ENCODE measurements at regions not wholly inside any gene's neighbourhood (a gene's known extent, or its start where the extent isn't known, plus 50 kb on each side); places are given as distances from the start of the nearest gene placed in this dataset.

DNA sequence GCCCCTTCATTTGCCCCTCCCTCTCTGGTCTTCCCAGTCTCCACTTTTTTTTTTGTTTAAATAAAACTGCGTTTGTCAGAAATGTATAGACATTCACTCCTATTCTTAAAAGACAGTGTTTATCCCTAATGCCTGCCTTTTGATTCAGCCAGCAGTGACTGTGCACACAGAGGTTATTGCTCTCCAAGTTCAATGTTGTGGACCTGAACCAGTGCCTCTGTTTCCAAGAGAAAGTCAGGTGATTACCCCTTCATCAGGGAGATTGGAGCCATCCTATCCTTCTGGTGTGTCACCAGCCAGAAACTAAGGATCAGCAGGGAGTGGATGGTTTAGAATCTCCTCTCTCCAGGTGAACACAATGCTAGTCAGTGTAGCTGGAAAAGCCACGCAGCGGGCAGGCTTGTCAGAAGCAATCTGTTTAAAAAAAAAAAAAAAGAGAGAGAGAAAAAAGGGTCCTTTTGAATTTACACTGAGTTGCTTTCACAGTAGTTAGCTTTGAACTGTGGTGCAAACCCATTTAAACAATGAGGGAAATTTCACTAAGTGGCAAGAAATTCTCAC, 167.5 kb upstream of the DMRT1 start:
- TF ChIP-seq CTCF (IDR thresholded peaks at IDR 0.05) (no peak), REST (IDR thresholded peaks at IDR 0.05) (no peak), TFCP2L1 (CRISPR knock-in tag; IDR thresholded peaks at IDR 0.05) (no peak), JUN (IDR thresholded peaks at IDR 0.05) (no peak), KDM5A (IDR thresholded peaks at IDR 0.05) (no peak), USF2 (IDR thresholded peaks at IDR 0.05) (no peak), POLR2A (IDR thresholded peaks at IDR 0.05; ENCODE audit: low read length) (no peak), MYC (IDR thresholded peaks at IDR 0.05; ENCODE audit: borderline replicate concordance, low read length) (no peak), ZFP36 (IDR thresholded peaks at IDR 0.05; ENCODE audit: borderline replicate concordance, partially characterized antibody) (no peak), RAD21 (conservative IDR thresholded peaks at IDR 0.05 in 1 of 2, IDR thresholded peaks at IDR 0.05 in 1 of 2) (no peak), HDAC2 (IDR thresholded peaks at IDR 0.05) (no peak), EHMT2 (IDR thresholded peaks at IDR 0.05; ENCODE audit: low read depth) (no peak)
- TF ChIP-seq, protein P1, sequence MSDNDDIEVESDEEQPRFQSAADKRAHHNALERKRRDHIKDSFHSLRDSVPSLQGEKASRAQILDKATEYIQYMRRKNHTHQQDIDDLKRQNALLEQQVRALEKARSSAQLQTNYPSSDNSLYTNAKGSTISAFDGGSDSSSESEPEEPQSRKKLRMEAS (IDR thresholded peaks at IDR 0.05) = no peak

All from A549 (cell line).